Muscle layer of duodenum (tissue), 2 donors: ENCODE measurements at regions not wholly inside any gene's neighbourhood (a gene's known extent, or its start where the extent isn't known, plus 50 kb on each side); places are given as distances from the start of the nearest gene placed in this dataset.
"Not testable (repeated sequence)": the region's sequence is repeated elsewhere in the genome, so short reads cannot be mapped to it uniquely, and the experiment has no call there.

Source experiments
- H3K27ac ChIP-seq: one replicate; pipeline ENCODE4 v1.7.0; 2013; ENCODE audit warnings: mild to moderate bottlenecking, low read length
- H3K27me3 ChIP-seq: one replicate; pipeline ENCODE4 v1.7.0; 2013; ENCODE audit warnings: low read depth, mild to moderate bottlenecking, control low read depth, low read length
- H3K36me3 ChIP-seq, 2 donors: one replicate each; pipeline ENCODE4 v1.7.0; 2013; ENCODE audit warnings: low read length in 2 of 2, control low read depth in 1 of 2, mild to moderate bottlenecking in 1 of 2; ENCODE audit not compliant: insufficient read depth in 2 of 2, control insufficient read depth in 1 of 2
- H3K4me1 ChIP-seq, 2 donors: one replicate each; pipeline ENCODE4 v1.7.0; 2013; ENCODE audit warnings: low read length in 2 of 2, mild to moderate bottlenecking in 2 of 2, control low read depth in 1 of 2, moderate library complexity in 1 of 2; ENCODE audit not compliant: insufficient read depth in 2 of 2, control insufficient read depth in 1 of 2
- H3K4me3 ChIP-seq, 2 donors: one replicate each; pipeline ENCODE4 v1.7.0; 2013; ENCODE audit warnings: low read length in 2 of 2, low read depth in 1 of 2, mild to moderate bottlenecking in 1 of 2
- H3K9me3 ChIP-seq, 2 donors: one replicate each; pipeline ENCODE4 v1.7.0; 2013; ENCODE audit warnings: low read length in 2 of 2, control low read depth in 1 of 2, mild to moderate bottlenecking in 1 of 2; ENCODE audit not compliant: control insufficient read depth in 1 of 2
- donor health status: healthy.

DNA sequence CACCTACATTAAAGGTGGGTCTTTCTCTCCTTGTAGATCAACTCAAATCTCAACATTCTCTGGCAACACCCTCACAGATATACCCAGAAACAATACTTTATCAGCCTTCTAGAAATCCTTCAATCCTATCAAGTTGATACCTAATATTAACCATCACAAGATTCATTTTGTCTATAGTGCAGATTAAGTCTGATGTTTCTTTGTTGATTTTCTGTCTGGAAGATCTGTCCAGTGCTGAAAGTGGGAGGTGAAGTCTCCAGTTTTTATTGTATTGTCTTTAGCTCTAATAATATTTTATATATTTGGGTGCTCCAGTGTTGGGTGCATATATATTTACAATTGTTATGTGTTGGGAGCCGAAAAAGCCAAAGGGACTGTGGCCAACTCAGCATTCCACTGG lies 493.9 kb upstream of the ADGRB3 start:
- H3K36me3 ChIP-seq: no peaks in the 10 kb centered on the region
- H3K27me3 ChIP-seq: no peaks in the 10 kb centered on the region
- H3K4me1 ChIP-seq: no peaks in the 10 kb centered on the region
- no peak overlapping the region for H3K4me3 ChIP-seq
- H3K9me3 ChIP-seq: peaks cover 0 to 3% of the 10 kb centered on the region in 2 donors
- H3K27ac ChIP-seq: no peak overlapping the region

DNA sequence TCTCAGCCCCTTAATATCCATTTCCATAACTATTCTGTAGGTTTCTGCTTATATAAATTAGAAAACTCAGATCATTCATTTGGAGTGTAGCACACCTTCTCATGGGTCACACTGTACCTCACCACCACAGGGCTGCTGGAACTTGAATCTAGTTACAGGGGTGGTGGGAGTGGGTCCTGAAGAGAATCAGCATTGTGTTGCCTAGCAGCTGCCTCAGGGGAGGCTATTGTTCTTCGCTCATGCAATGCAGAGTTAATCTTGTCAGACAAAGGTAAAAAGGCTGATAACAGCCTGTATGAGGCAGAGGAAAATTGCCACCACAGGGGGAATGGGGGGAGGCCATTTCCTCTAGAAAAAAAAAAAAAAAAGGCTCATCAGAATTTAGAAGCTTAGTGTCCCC lies 496.0 kb upstream of the ADGRB3 start:
- Histone ChIP-seq H3K4me3 (no peak overlapping the region), H3K27ac (no peak overlapping the region), H3K27me3 (no peaks in the 10 kb centered on the region), H3K36me3 (no peaks in the 10 kb centered on the region), H3K4me1 (no peaks in the 10 kb centered on the region), H3K9me3 (peaks cover 0 to 3% of the 10 kb centered on the region in 2 donors)

DNA sequence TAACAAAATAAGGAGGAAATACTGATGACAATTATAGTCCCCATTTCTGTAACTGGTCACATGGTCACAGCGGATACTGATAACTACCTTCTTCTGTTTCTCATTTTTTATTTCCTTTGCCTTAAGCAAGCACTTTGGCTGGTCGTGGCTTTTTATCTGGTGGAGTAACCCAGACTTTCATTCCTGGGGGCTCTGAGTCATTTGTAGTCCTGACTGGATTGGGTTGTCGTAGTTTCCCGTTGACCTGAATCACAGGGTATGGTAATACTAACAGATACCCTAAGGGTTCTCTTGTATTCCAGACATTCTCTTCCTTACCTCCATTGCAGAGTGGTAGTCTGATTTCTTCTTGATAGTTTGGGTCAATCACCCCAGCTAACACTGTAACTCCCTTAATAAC lies 500.3 kb upstream of the ADGRB3 start:
- Histone ChIP-seq H3K27me3 (no peaks in the 10 kb centered on the region), H3K9me3 (no peaks in the 10 kb centered on the region), H3K36me3 (no peaks in the 10 kb centered on the region), H3K27ac (no peak overlapping the region), H3K4me3 (no peak overlapping the region), H3K4me1 (no peaks in the 10 kb centered on the region)

DNA sequence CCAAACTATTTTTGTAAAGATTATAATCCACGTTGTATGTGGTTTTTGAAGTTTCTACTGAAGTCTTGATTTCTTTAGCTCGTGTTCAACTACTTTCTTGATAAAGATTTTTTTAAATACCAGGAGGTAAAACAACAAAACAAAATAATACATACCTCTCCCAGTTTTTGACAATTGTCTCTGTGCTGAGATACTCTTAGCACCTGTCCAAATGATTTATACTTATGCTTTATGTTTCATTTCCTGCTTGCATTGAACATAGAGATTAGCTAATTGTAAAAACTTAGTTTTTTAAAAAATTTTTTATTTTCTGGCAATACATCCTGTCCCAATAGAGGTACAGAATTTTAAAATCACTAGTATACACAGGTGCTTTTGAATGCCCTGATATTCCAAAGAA lies 506.9 kb upstream of the ADGRB3 start:
- H3K27ac ChIP-seq: no peak overlapping the region
- no peaks in the 10 kb centered on the region for H3K36me3 ChIP-seq
- H3K4me1 ChIP-seq: no peaks in the 10 kb centered on the region
- no peaks in the 10 kb centered on the region for H3K27me3 ChIP-seq
- no peak overlapping the region for H3K4me3 ChIP-seq
- no peaks in the 10 kb centered on the region for H3K9me3 ChIP-seq

DNA sequence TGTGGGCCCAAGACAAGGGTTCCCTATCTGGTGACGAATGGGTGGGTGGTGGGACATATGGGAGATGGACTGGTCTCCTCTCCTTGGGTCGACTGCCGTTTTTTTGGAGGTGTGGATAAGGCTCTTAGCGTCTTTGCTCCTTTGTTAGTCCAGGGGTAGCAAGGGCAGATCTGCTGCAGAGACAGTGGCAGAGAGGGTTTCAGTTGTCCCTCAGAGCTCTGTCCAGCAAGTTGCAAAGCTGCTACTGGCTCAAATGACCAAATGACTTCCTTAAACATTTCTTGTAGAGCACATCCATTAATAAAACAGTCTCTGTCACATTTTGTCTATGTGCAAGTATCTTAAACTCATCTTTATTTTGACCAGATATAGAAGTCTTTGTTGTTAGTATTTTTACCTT lies 508.0 kb upstream of the ADGRB3 start:
- H3K27me3 ChIP-seq: no peaks in the 10 kb centered on the region
- no peak overlapping the region for H3K4me3 ChIP-seq
- H3K9me3 ChIP-seq: peaks cover 0 to under 1% of the 10 kb centered on the region in 2 donors
- no peaks in the 10 kb centered on the region for H3K36me3 ChIP-seq
- no peak overlapping the region for H3K27ac ChIP-seq
- no peaks in the 10 kb centered on the region for H3K4me1 ChIP-seq

DNA sequence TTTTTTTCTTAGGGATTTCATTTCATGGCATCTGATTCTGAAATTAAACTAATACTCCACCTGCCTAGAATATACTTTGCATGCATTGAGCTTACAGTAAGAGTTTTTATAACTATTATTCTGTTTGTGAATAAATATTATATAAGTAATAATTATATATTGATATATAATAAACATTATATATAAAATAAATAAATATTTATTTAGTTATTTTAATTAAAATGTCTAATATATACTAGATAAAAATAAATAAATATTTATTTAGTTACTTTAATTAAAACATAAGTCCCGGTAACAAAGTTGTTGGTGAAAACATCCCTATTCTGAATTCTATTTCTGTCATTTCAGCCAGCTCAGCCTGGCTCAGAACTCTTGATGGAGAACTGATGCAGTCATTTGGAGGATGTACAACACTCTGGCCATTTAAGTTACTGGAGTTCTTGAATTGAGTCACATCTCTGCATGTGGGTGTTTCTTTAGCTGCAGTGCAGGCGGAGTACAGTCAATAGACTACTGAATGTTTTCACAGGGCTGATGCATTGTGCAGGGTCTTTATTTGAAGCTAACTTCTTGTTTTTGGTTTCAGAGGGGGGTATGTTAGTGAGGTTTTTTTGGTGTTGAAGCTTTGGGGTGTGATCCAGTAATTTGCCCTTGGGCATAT lies 508.9 kb upstream of the ADGRB3 start:
- H3K4me3 ChIP-seq: no peak overlapping the region
- H3K9me3 ChIP-seq: peaks cover 0 to 3% of the 10 kb centered on the region in 2 donors

DNA sequence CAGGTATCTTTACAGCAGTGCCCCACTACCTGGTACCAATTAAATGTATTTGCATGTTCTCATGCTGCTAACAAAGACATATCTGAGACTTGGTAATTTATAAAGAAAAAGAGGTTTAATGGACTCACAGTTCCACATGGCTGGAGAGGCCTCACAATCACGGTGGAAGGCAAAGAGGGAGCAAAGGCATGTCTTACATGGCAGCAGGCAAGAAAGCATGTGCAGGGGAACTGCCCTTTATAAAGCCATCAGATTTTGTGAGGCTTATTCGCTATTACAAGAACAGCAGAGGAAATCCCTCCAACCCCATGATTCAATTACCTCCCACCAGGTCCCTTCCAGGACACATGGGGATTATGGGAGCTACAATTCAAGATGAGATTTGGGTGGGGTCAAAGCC lies 512.1 kb upstream of the ADGRB3 start:
- not testable (repeated sequence) for H3K4me1 ChIP-seq, H3K36me3 ChIP-seq, H3K27me3 ChIP-seq, H3K27ac ChIP-seq, H3K9me3 ChIP-seq, H3K4me3 ChIP-seq

More for the DNA sequence above, 508.9 kb upstream of the ADGRB3 start:
- H3K36me3 ChIP-seq: no peaks in the 10 kb centered on the region
- no peaks in the 10 kb centered on the region for H3K27me3 ChIP-seq
- no peaks in the 10 kb centered on the region for H3K4me1 ChIP-seq
- no peak overlapping the region for H3K27ac ChIP-seq

DNA sequence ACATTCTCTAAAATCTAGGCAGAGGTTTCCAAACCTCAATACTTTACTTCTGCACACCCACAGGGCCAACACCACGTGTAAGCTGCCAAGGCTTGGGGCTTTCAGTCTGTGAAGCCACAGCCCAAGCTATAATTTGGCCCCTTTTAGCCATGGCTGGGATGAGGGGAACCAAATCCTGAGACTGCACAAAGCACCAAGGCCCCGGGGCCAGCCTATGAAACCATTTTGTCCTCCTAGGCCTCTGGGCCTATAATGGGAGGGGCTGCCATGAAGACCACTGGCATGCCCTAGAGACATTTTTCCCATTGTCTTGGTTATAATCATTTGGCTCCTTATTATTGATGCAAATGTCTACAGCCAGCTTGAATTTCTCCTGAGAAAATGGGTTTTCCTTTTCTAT lies 513.0 kb upstream of the ADGRB3 start:
- H3K27ac ChIP-seq: no peak overlapping the region
- H3K36me3 ChIP-seq: no peaks in the 10 kb centered on the region
- H3K9me3 ChIP-seq: peaks cover 0 to 3% of the 10 kb centered on the region in 2 donors
- no peak overlapping the region for H3K4me3 ChIP-seq
- H3K27me3 ChIP-seq: no peaks in the 10 kb centered on the region
- no peaks in the 10 kb centered on the region for H3K4me1 ChIP-seq

DNA sequence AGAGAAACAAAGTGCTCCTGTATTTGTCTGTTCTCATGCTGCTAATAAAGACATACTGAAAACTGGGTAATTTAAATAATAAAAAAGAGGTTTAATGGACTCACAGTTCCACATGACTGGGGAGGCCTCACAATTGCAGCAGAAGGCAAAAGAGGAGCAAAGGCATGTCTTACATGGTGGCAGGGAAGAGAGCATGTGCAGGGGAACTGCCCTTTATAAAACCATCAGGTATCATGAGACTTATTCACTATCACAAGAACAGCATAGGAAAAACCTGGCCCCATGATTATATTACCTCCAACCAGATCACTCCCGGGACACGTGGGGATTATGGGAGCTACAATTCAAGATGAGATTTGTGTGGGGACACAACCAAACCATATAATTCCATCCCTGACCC lies 514.1 kb upstream of the ADGRB3 start:
- not testable (repeated sequence) for H3K27me3 ChIP-seq, H3K27ac ChIP-seq, H3K36me3 ChIP-seq, H3K4me3 ChIP-seq, H3K9me3 ChIP-seq, H3K4me1 ChIP-seq

DNA sequence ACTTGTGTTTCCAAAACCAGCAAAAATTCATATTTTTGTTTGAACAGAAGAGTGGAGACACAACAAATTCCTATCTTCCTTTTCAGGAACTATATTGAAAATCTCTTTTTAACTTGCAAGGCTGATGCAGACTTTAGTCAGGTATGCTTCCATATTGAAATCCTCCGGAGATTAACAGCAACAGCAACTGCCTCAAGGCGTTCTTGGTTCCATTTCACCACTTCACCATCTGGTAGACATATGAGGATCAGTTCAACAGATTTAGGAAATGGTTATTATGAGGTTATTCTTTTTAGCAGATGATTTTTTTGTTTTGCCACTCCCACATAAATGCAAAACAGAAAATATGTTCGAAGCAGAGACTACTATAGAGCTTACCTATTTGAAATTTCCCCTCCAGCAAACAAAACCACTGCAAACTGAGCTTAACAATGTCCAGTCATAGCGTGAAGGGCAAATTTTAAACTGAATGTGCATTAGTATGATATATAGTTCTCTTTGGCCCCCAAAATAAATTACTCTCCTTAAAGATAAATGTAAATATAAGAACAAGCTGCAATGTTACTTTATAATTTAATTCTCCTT lies 520.5 kb upstream of the ADGRB3 start:
- H3K27ac ChIP-seq: no peak overlapping the region
- no peaks in the 10 kb centered on the region for H3K9me3 ChIP-seq
- no peak overlapping the region for H3K4me3 ChIP-seq
- H3K27me3 ChIP-seq: no peaks in the 10 kb centered on the region
- no peaks in the 10 kb centered on the region for H3K36me3 ChIP-seq
- H3K4me1 ChIP-seq: no peaks in the 10 kb centered on the region

DNA sequence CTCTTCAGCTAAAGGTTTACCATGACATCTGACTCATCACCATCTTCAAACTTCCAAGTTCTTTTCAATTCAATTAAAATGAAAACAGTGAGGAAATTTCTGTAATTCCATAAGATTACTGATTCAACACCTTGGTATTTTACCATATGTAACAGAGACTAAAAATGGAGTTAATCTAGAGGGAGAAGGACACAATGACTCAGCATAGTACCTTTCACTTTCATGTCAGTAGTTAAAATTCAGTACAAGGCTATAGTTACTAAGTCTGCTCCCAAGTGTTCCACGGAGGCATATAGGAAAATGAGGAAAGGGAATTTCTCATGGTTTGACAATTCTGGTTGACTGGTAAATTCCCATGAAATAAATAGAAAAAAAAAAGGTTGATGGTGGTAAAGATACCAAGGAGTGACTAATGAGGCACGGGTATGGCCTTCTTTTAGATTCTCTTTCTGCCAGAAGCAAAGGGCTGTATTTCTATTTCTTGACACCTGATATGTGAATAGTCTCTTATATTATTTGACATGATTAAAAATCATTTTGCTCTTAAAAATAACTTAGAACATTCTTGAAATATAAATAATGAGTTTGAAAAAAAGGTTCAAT lies 526.7 kb upstream of the ADGRB3 start:
- Histone ChIP-seq H3K4me3 (no peak overlapping the region), H3K4me1 (no peaks in the 10 kb centered on the region), H3K27ac (no peak overlapping the region), H3K36me3 (no peaks in the 10 kb centered on the region), H3K9me3 (no peaks in the 10 kb centered on the region), H3K27me3 (no peaks in the 10 kb centered on the region)

DNA sequence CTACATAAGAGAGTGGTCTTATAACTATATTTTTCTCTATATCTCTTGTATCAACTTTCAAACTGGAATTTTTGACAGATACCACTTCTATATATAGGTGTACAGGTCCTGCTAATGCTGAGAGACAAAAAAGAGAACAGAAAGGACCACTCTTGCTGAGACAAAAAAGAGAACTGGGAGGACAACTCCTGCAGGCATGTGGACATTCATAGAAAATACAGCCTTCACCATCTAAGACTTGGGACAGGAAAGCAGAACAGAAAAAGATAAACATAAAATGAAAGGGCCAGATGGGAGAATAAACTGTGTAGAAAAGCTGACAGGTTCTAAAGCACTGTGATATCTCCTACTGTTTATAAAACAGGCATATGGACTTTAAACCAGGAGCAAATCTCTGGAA lies 541.0 kb upstream of the ADGRB3 start:
- no peak overlapping the region for H3K27ac ChIP-seq
- no peak overlapping the region for H3K4me3 ChIP-seq
- no peaks in the 10 kb centered on the region for H3K27me3 ChIP-seq
- no peaks in the 10 kb centered on the region for H3K9me3 ChIP-seq
- no peaks in the 10 kb centered on the region for H3K4me1 ChIP-seq
- H3K36me3 ChIP-seq: no peaks in the 10 kb centered on the region
